Transverse colon (tissue), 4 donors: ENCODE measurements at regions not wholly inside any gene's neighbourhood (a gene's known extent, or its start where the extent isn't known, plus 50 kb on each side); places are given as distances from the start of the nearest gene placed in this dataset.
"Not testable (repeated sequence)": the region's sequence is repeated elsewhere in the genome, so short reads cannot be mapped to it uniquely, and the experiment has no call there.

Experiments used
- DNase-seq: peaks from one replicate; pipeline ENCODE4 v3.0.0-alpha.2; 2019
- H3K27ac ChIP-seq, 4 donors: fragments of 200-600 bp; sonication (generic); 2 replicates each; pipeline ENCODE4 v1.5.1; 2016 to 2018; ENCODE audit warnings: inconsistent platforms in 4 of 4
- H3K27me3 ChIP-seq: fragments of 200-600 bp; sonication (generic); 2 replicates; pipeline ENCODE4 v1.5.1; 2017; ENCODE audit warnings: inconsistent platforms
- H3K36me3 ChIP-seq, 4 donors: fragments of 200-600 bp; sonication (generic); 2 replicates each; pipeline ENCODE4 v1.5.1; 2017 to 2019; ENCODE audit warnings: inconsistent platforms in 4 of 4
- H3K4me1 ChIP-seq, 4 donors: fragments of 200-600 bp; sonication (generic); 2 replicates each; pipeline ENCODE4 v1.5.1; 2017 to 2020; ENCODE audit warnings: inconsistent platforms in 4 of 4
- H3K4me3 ChIP-seq, 4 donors: fragments of 200-600 bp; sonication (generic); 1 replicate in 1 of 4; 2 replicates in 3 of 4; pipeline versions ENCODE4 v1.5.1 to v1.6.1; 2017 to 2019; ENCODE audit warnings: inconsistent platforms in 4 of 4
- H3K9me3 ChIP-seq, 2 donors: fragments of 200-600 bp; sonication (generic); 2 replicates each; pipeline ENCODE4 v1.5.1; 2017 to 2019; ENCODE audit warnings: inconsistent platforms in 2 of 2
- CTCF ChIP-seq, 5 experiments: fragments of 200-600 bp in 3 of 5; fragments of 450-650 bp in 2 of 5; sonication (generic) in 3 of 5; IDR thresholded peaks; 1 replicate in 2 of 5; 2 replicates in 3 of 5; pipeline ENCODE4 v1.5.1; 2016 to 2017; ENCODE audit warnings: antibody characterized with exemption in 5 of 5, inconsistent platforms in 3 of 5, mild to moderate bottlenecking in 2 of 5, moderate library complexity in 1 of 5
- EP300 ChIP-seq: sonication (generic); formaldehyde crosslinking; IDR thresholded peaks from one replicate; pipeline ENCODE4 v1.6.1; 2017; ENCODE audit warnings: antibody characterized with exemption, low read depth
- POLR2A ChIP-seq: fragments of 450-650 bp; IDR thresholded peaks from one replicate; pipeline ENCODE4 v1.6.1; 2016; ENCODE audit warnings: antibody characterized with exemption, mild to moderate bottlenecking, moderate library complexity
- POLR2AphosphoS5 ChIP-seq, 3 donors: sonication (generic); formaldehyde crosslinking; IDR thresholded peaks; one replicate each; pipeline ENCODE4 v1.6.1; 2016; ENCODE audit warnings: antibody characterized with exemption in 3 of 3
- WGBS, 2 donors: methylation state at CpG; one replicate each; pipeline ENCODE4 v1.1.5; 2018; ENCODE audit warnings: low coverage in 1 of 2; 5-methylcytosine and 5-hydroxymethylcytosine counted together
- in situ Hi-C, 4 donors: fragments of 200-750 bp; cut with MboI; loops; one replicate each; pipeline versions ENCODE4 v1.15.0 to v1.15.1; 2017; ENCODE audit warnings: low sequenced_read_pairs in 3 of 4, low pct_ligation_motif_present in 1 of 4, low pct_unique_long_range_greater_than_20kb in 1 of 4
- intact Hi-C: fragments of 100-400 bp; cut with DNase I; formaldehyde crosslinking; loops from one replicate; pipeline ENCODE4 v1.15.1; 2023; ENCODE audit warnings: low total_unique reads

DNA sequence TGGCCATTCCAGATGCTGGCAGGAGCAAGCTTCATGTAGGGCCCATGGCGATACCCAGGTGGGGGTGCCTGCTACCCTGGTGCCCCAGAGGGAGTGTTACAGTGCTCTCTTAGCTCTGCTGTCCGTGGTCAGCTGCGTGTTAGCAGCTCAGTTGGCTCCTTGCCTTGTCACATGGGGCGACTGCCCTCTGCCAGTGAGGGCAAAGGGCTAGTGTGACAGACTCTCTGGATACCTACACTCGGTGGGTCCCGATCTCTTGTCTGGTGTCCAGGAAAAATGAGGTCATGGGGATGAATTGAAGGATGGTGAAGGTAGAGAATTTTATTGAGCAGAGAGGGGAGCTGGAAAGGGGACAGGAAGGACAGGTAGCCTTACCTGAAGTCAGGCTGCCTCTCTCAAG, 152.2 kb downstream of the CYP26A1 start:
- no peaks in the 10 kb centered on the region for H3K9me3 ChIP-seq
- in situ Hi-C loops = no loop called here
- no peak overlapping the region for H3K4me3 ChIP-seq
- 61% methylated on average over 6 of the region's 6 CpGs; no CpG with 5 or more reads in 1 of the 2 donors for WGBS, 2 donors
- intact Hi-C loops = no loop called here
- no peak for TF ChIP-seq POLR2AphosphoS5 (IDR thresholded peaks at IDR 0.05)
- no peak for TF ChIP-seq POLR2A
- no peak for TF ChIP-seq CTCF (IDR thresholded peaks at IDR 0.05)
- TF ChIP-seq EP300 = no peak
- H3K4me1 ChIP-seq = no peaks in the 10 kb centered on the region
- H3K36me3 ChIP-seq = no peaks in the 10 kb centered on the region
- DNase-seq = no peak
- H3K27me3 ChIP-seq = no peaks in the 10 kb centered on the region
- no peak overlapping the region for H3K27ac ChIP-seq

GRCh38 chr10:93226619-93227018, 152.9 kb downstream of the CYP26A1 start:
- in situ Hi-C loops (no loop called here), intact Hi-C loops (no loop called here)
- WGBS, 2 donors = 38 to 78% methylated on average over 1 to 2 of the region's 2 CpGs

GRCh38 chr10:93230596-93230995, 156.9 kb downstream of the CYP26A1 start:
- H3K27ac ChIP-seq, H3K27me3 ChIP-seq, H3K36me3 ChIP-seq, H3K9me3 ChIP-seq, intact Hi-C loops, H3K4me3 ChIP-seq, DNase-seq, H3K4me1 ChIP-seq, in situ Hi-C loops: not testable (repeated sequence)
- 92 to 100% methylated on average over 1 to 7 of the region's 7 CpGs for WGBS, 2 donors

More at GRCh38 chr10:93226619-93227018, 152.9 kb downstream of the CYP26A1 start:
- Histone ChIP-seq H3K36me3 (no peaks in the 10 kb centered on the region), H3K27me3 (no peaks in the 10 kb centered on the region), H3K9me3 (no peaks in the 10 kb centered on the region), H3K4me1 (no peaks in the 10 kb centered on the region), H3K27ac (no peak overlapping the region), H3K4me3 (no peak overlapping the region)
- no peak for TF ChIP-seq CTCF (IDR thresholded peaks at IDR 0.05)
- no peak for TF ChIP-seq POLR2A
- TF ChIP-seq POLR2AphosphoS5 (IDR thresholded peaks at IDR 0.05) = no peak
- TF ChIP-seq EP300 = no peak
- no peak for DNase-seq

- H3K36me3 ChIP-seq, H3K27me3 ChIP-seq, H3K4me1 ChIP-seq, in situ Hi-C loops, H3K9me3 ChIP-seq, intact Hi-C loops, H3K27ac ChIP-seq, H3K4me3 ChIP-seq, DNase-seq: not testable (repeated sequence)
- WGBS, 2 donors = 62 to 88% methylated on average over 2 of the region's 2 CpGs
Observed at GRCh38 chr10:93232159-93232558, 158.5 kb downstream of the CYP26A1 start.

DNA sequence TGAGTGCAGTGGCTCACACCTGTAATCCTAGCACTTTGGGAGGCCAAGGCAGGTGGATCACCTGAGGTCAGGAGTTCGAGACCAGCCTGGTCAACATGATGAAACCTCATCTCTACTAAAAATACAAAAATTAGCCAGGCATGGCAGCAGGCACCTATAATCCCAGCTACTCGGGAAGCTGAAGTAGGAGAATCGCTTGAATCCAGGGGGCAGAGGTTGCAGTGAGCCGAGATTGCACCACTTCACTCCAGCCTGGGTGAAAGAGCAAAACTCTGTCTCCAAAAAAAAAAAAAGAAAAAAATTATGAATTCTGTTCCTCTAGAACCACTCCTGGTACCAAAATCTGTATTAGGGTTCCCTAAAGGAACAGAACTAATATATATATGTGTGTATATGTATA, 161.2 kb downstream of the CYP26A1 start:
- WGBS, 2 donors = 95% methylated on average over 4 of the region's 4 CpGs; no CpG with 5 or more reads in 1 of the 2 donors
- H3K4me1 ChIP-seq, H3K4me3 ChIP-seq, in situ Hi-C loops, intact Hi-C loops, DNase-seq, H3K36me3 ChIP-seq, H3K27me3 ChIP-seq, H3K9me3 ChIP-seq, H3K27ac ChIP-seq: not testable (repeated sequence)

- Histone ChIP-seq H3K36me3 (no peaks in the 10 kb centered on the region), H3K27me3 (no peaks in the 10 kb centered on the region), H3K9me3 (no peaks in the 10 kb centered on the region), H3K27ac (no peak overlapping the region), H3K4me1 (no peaks in the 10 kb centered on the region), H3K4me3 (no peak overlapping the region)
- intact Hi-C loops (no loop called here), in situ Hi-C loops (no loop called here)
- DNase-seq = no peak
- TF ChIP-seq POLR2A (no peak), POLR2AphosphoS5 (IDR thresholded peaks at IDR 0.05) (no peak), EP300 (no peak), CTCF (IDR thresholded peaks at IDR 0.05) (no peak)
- WGBS, 2 donors = 71 to 83% methylated on average over 2 to 3 of the region's 3 CpGs
Observed at GRCh38 chr10:93235686-93236085, 162.0 kb downstream of the CYP26A1 start.
